ENCODE measurements at regions not wholly inside any gene's neighbourhood (a gene's known extent, or its start where the extent isn't known, plus 50 kb on each side); places are given as distances from the start of the nearest gene placed in this dataset.

GRCh38 chr9:33695299-33695698 is 100.1 kb upstream of the PRSS3 start:
- TF ChIP-seq SP140L (CRISPR knock-in tag; IDR thresholded peaks at IDR 0.05; ENCODE audit: borderline replicate concordance) (no peak), POLR2AphosphoS5 (IDR thresholded peaks at IDR 0.05; ENCODE audit: low read depth, low read length) (no peak), POLR2A (IDR thresholded peaks at IDR 0.05; ENCODE audit: insufficient read depth in 1 of 2, low read depth in 2 of 2, low read length in 2 of 2) (no peak), POLR2G (IDR thresholded peaks at IDR 0.05; ENCODE audit: low read depth, low read length) (no peak), BRD4 (CRISPR knock-in tag; IDR thresholded peaks at IDR 0.05) (no peak), ZBTB21 (CRISPR knock-in tag; IDR thresholded peaks at IDR 0.05) (no peak), RFX1 (IDR thresholded peaks at IDR 0.05) (no peak), ZNF747 (CRISPR knock-in tag; IDR thresholded peaks at IDR 0.05; ENCODE audit: borderline replicate concordance) (no peak), RXRA (CRISPR knock-in tag; IDR thresholded peaks at IDR 0.05) (no peak)
- TF ChIP-seq, protein P1, sequence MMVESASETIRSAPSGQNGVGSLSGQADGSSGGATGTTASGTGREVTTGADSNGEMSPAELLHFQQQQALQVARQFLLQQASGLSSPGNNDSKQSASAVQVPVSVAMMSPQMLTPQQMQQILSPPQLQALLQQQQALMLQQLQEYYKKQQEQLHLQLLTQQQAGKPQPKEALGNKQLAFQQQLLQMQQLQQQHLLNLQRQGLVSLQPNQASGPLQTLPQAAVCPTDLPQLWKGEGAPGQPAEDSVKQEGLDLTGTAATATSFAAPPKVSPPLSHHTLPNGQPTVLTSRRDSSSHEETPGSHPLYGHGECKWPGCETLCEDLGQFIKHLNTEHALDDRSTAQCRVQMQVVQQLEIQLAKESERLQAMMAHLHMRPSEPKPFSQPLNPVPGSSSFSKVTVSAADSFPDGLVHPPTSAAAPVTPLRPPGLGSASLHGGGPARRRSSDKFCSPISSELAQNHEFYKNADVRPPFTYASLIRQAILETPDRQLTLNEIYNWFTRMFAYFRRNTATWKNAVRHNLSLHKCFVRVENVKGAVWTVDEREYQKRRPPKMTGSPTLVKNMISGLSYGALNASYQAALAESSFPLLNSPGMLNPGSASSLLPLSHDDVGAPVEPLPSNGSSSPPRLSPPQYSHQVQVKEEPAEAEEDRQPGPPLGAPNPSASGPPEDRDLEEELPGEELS (CRISPR knock-in tag; IDR thresholded peaks at IDR 0.05) = no peak

Data from HepG2 (cell line).